Stimulated activated CD4-positive, alpha-beta T cell treated with anti-CD3 and anti-CD28 coated beads, Interleukin-1b, Interleukin-23, amount 100 ng/mL, for 1 hour (primary cell): ENCODE measurements at regions not wholly inside any gene's neighbourhood (a gene's known extent, or its start where the extent isn't known, plus 50 kb on each side); places are given as distances from the start of the nearest gene placed in this dataset.

Experiments
- DNase-seq, 2 donors: peaks; one replicate each; pipeline ENCODE4 v3.0.0-alpha.2; 2020; ENCODE audit warnings: low read depth in 2 of 2

DNA sequence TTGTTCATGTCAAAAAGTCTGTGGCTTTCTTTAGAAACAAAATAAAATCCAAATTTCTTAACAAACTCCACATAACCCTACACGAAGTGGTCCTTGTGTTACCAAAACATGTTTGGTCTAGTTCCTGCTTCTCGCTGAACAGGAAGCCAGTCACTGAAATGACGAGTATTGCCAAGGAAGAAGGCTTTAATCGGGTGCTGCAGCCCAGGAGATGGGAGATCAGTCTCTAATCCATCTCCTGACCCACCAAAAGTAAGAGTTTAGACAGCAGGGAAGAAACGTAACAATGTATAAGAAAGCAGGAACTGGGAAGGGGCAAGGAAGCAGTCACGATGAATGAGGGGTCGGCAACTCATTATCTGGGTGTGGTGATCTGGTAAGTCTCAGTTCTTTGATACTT is 144.6 kb upstream of the MAP9 start:
- DNase-seq: no peak

DNA sequence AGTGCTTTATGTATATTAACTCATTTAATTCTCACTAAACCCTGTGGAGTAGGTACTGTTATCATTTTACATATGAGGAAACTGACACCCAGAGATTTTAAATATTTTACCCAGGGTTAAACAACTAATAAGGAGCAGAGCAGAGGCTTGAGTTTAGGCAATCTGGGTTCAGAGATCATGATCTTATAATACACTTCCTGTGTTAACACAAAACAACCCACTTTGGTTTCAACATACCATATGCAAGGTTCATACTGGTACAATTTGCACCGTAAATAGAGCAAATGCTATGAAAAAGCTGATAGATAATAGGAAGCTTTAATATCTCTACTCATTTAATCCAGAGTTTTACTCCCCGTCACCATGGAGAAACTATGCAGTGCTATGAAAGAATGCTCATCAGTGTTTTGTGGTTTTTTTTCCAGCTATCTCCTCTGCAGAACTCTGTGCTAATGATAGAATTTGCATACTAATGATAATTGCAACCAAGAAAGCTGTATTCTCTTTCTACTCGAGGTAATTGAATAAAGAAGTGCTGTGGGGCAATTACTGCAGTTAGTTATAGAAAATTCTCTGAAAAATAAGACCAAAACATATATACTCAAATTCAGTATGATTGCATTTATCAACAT is 138.8 kb upstream of the MAP9 start:
- DNase-seq: no peak

DNA sequence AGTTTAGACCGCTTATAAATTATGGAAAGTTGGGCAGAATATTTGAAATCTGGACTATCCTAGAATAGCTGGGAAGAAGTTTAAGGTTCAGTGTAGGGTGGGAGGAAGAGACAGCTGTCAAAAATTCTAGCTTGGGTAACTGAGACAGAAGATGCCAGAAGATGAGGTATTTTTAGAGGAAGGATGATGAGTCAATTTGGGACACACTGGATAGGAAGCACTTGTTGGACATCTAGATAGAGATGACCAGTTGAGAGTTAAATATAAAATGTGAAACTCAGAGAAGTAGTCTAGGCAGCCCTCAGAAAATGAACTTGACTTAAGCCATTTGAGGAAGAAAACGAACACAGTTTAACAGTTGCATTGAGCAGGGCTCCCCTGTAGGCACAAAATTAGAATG is 137.9 kb upstream of the MAP9 start:
- no peak for DNase-seq

DNA sequence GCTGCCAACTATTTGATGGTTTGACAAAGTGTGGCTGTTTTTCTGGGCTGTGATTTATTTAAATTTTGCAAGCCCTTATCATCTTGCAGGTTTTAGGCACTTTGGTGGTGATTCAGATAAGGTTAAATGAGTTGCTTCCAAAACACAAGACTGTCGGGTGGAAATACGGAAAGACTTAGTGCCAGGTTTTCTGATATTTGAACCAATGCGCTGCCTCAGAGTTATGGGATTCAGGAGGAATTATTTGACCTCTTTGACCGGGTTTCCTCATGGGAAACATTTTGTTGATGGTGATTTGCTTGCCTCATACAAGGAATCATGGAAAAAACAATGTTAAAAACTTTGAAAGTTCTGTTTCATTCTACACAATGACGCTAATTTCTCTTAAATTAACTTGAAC is 136.1 kb upstream of the MAP9 start:
- DNase-seq: no peak

DNA sequence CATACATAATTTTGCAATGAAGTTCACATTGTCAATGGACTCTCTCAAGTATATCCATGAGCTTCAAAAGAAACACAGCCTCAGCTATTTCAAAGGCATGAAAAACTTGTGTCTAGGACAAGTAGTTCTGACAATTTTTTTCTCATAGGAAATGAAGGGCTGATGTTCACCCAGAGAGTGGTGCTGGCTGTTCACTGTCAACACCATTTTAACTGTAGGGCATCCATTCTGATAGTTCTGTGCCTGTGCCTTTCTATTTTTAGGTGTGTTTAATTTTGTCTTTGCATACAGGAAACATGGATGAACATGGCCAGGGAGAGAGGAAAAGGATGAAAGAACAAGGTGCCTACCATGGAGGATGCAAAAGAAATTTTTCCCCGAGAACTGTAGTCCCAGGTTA is 135.3 kb upstream of the MAP9 start:
- no peak for DNase-seq

DNA sequence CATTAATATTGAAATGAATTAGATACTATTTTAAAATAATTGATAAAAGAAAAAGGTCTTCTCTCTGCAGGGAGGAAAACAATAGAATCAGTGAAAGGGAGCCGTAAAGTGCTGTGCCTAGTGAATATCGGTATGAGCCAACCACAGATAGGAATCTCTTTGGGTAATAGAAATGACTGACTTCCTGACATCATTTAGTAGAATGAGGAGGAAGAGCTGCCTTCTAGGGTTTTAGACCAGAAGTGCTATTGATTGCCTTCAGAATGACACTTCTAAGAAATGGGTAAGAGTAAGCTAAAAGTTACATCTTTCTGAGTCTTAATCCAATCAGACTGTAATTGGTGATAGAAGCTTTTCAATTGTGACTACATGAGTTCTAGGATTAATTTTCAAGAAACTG is 134.0 kb upstream of the MAP9 start:
- DNase-seq: no peak

DNA sequence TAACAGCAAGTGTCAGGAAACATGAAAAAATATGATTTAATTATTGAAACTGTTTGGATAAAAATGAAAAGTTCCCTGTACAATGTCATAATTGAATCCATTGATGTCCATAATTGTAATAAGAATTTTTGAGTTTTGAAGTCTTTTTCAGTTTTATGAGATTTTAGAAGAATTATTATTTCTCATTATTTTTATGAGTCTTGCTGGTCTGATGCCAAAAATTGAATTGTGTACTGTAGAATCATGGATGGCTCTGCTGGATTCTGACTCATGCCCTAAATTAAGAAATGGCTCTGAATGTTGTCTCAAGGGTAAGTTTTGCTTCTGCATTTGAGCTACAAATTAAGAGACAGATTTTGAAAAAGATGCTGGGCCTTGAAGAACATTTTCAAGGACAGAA is 132.8 kb upstream of the MAP9 start:
- DNase-seq: no peak

DNA sequence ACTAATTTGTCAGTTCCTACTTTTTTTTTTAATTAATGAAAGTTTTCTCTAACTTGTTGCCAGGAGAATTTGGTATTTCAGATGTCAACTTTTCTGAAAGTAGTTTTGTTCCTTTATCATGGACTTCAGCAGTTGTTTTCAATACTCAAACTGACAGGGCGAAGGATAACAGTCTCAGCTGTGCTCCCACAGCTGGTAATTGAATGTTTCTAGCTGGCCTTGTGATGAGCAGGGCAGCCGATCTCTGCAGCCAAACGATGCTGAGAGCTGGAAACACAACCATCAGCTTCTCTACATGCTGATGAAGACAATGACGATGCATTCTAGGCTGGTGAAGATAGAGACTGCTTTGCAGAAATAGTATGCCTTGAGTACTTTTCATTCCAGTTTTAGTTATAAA is 130.0 kb upstream of the MAP9 start:
- no peak for DNase-seq

DNA sequence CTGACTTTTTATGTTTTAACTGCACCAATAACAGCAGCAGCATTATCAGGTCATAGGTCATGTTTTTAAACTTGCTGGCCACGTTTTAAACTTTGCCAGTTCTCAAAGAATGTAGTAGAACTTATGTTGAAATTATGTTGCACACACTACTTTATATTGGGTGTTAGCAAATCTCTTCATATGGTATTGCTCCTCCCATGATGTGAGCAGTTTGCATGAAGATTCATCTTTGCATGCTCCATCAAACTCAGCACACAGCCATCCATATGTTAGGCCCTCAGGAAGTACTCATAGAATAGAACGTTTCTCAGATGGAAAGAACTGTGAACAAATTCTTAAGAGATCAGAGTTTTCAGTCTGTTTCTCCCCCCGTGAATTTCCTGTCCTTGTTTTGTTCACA is 128.6 kb upstream of the MAP9 start:
- no peak for DNase-seq

DNA sequence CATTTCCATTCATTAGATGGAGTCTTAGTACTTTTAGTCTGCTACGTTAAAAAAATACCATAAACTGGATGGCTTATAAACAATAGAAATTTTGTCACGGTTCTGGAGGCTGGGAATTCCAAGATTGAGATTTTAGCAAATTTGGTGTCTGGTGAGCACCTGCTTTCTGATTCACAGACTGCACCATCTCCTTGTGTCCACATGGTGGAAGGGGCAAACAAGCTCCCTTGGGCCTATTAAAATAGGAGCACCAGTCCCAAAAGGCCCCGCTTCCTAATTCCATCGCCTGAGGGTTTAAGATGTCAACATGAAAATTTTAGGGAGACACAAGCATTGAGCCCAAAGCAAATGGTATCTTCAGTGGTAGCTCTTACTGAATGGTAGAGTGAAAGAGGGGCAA is 120.5 kb upstream of the MAP9 start:
- DNase-seq: no peak

DNA sequence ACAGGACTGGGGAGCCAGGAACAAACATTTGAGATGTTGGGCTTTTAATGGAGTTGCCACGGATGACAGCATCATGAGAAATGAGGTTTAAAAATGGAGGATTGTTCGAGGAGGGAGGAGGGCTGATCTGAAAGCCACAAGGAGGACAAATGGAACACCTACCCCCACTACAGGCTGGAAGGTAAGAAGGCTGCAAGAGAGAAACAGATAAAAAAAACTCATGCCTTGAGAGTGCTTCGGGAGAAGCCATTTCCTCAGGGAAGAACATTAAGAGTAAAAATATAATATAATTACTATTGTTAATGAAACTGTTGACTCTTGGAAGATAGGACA is 119.5 kb upstream of the MAP9 start:
- DNase-seq: no peak

DNA sequence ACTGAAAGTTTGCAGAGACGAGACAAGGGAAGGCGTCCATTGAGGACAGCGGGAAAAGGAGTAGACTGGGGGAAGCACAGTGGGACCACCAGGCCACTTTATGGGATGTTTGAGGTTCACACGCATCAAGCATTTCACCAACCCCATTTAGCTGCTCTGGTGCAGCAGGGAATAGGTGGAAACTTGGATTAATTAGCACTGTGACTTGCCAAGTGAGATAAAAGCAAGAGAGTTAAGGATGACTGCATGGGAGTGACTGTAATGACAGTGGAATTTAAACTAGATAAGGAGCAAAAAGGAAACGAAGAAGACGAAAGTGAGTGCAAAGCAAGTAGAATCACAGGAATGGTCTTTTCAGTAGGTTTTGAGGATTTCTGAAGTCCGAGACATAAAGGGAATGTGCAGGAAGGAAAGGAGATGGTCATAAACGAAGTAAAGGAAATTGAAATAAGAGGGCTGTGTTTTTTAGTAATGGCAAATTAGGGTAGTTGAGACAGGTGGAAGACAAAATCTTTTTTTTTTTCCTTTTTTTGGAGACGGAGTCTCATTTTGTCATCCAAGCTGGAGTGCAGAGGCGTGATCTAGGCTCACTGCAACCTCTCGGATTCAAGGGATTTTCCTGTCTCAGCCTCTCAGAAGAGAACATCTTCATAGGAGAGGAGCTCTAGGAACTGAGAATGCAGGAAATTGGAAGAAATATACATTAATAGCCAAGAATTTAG is 119.0 kb upstream of the MAP9 start:
- no peak for DNase-seq

DNA sequence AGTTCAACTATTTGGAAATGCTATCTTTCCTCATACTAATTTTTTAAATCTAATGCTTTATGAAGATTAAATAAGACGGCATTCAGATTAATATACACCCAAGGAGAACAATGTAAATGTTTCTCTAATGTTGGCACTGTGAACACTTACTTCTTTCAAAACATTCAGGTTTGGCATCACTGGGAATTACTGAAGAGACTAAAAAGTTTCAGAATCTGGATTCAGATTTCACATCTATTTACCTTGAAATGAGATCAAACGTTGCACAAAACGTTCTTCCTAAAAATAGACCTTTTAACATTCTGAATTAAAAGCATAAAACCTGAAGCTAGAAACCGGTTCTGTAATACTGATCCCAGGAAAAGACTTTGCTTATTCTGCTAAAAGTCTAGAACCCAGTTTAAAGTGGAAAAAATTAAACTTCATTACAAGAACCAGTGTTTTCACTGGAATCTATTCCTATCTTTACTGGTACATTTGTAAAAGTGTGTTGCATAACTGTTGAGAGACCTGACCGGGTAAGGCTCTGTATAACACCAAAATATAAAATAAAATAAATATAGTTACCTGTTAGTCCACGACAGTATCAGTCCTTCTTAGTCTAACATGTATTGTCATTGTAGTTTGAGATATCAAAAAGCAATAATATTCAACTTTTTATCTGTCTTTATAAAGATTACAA is 117.4 kb upstream of the MAP9 start:
- no peak for DNase-seq

DNA sequence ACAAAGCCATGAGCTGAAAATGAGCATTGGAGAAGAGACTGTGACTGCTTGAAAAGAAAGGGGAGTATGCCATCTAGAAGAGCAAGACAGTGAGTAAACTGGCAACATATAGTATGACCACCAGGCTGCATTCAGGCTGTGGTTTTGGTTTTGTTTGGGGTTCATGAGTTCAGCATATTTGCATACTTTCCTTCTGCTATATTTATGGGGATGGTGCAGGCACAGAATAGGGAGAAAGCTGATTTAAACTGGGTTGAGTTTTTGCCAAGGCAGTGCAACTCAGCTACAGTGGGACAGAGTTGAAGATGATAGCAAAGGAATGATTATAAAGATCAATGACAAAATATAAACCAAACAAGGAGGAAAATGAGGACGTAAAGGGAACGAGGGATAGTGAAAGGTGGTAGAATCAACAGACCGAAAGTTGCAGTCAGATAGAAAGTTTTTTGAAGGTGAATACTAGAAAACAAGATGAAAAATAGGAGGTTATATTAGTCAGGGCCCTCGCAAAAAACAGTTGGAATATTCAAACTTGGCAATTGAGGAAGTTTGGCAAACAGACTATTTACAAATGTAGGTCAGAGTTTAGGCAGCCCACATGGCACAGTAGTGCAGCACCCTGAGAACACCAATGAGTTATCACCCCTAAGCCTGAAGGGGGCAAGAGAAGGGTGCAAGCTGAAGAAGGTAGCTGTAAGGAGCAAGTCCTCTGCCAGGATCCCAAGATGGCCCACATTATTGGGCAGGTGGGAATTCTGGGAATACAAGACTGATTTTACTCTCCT is 114.8 kb upstream of the MAP9 start:
- DNase-seq: no peak

DNA sequence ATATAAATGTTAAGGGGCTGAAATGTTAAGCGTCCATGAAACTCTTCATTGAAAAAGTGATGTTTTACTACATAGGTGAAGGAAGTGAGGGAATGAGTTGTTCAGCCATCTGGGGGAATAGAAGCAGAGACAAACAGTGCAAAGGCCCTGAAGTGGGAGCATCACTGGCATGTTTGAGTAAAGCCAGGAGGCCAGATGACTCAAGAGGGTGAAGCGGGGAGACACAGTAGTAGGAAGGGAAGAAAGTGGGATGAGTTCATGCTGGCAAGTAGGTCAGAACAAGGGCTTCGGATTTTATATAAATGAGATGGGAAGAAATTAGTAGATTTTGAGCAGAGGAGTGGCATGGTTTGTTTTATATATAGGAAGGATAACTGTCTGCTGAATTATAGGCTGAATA is 112.5 kb upstream of the MAP9 start:
- DNase-seq: no peak

DNA sequence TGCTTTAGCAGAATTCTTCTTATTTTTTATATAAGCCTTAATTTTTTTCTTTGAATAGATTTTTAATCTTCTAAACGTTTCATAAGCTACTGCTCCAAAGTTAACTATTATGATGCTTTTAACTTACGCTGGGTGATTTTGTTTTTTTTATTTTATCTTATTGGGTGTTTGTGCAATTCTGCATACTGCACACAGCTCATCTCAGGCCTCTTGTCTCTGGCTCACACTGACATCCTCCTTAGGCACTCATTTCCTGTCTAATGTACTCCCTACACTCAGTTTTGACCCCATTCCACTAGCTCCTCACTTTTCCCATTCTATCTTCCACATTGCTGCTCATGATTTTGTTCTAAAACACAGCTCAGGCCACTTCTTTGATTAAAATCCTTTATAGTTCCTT is 111.9 kb upstream of the MAP9 start:
- no peak for DNase-seq

DNA sequence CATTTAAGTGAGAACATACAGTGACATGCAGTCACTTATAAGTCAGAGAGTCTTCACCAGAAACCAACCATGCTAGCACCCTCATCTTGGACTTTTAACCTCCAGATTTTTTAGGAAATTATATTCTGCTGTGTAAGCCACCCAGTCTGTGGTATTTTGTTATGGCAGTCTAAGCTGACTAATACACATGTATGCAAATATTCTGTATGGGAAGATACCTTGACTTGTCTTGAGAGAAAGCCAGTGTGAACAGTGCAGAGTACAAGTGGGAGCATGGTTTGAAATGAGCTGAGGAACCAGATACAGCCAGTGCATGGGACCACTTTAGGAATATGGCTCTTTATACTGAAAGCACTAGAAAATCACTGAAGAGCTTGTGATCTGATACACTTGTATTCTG is 110.4 kb upstream of the MAP9 start:
- no peak for DNase-seq

DNA sequence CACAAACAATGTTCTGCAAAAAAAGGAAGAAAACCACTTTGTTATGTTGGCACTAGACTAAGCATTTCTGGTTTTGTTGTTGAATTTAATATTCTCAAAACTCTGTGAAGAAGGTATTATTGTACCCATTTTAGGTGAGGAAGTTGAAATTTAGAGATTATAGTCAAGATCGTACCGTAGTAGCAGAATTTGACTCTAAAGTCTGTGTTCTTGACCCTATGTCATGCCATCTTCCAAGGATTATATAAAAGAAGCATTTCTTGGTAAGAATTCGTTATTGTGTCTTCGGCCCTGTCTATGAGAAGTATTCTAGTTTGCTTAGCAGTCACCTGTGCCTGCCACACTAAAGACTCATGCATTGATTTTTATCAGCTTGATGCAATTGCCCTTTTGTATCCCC is 104.4 kb upstream of the MAP9 start:
- no peak for DNase-seq

DNA sequence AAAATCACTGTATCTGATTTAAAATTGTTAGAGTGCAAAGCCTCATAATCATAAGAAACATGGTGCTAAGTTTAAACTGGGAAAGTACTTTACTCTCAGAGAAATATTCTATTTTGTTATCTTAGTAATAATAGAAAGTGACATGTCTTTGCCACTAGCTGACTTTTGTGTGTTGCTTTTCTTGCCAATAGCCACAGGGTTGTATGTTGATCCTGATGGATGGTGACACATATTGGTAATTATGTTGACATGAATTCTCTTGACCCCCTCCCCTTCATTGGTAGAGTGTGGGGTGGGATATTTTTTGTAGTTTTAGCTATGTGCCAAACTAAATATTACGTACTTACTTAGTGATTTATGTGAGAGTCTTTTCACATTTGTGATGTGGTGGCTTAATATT is 103.1 kb upstream of the MAP9 start:
- DNase-seq: no peak

DNA sequence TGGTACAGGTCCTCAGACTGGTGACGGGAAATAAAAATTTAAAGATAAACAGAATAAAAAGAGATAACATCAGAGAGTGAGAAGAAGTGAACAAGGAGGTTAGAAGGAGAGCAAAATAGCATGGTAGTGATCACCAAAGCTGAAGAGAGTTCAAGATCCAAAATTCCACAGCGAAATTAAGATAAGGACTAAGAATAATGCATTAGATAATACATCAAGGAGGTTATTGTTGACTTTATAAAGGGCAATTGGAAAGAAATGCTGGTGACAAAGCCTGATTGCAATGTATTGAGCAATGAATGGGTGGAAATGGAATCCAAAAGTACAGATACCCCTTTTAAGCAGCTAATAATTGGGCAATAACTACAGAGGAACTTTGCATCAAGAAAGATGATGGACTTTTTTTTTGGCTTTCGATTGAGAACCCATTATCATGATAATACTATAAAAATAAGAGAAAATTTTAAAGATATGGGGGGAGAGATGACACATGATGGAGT is 101.6 kb upstream of the MAP9 start:
- no peak for DNase-seq

DNA sequence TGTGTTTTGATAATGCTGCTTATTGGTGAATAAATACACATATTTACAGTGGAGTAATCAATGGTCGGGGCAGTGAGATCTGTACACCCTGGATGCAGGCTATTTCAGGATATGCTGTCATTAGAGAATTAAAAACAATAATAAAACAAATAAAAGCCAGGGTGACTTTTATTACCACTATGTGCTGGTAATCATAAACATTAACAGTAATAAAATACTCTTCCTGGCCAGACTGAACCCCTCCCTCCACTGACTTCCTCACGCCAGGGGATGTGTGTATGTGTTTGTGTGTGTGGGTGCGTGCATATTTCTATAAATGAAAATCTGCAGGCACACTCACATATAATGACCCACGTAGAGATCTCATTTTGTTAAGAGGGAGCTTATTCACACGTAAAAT is 98.0 kb upstream of the MAP9 start:
- no peak for DNase-seq

DNA sequence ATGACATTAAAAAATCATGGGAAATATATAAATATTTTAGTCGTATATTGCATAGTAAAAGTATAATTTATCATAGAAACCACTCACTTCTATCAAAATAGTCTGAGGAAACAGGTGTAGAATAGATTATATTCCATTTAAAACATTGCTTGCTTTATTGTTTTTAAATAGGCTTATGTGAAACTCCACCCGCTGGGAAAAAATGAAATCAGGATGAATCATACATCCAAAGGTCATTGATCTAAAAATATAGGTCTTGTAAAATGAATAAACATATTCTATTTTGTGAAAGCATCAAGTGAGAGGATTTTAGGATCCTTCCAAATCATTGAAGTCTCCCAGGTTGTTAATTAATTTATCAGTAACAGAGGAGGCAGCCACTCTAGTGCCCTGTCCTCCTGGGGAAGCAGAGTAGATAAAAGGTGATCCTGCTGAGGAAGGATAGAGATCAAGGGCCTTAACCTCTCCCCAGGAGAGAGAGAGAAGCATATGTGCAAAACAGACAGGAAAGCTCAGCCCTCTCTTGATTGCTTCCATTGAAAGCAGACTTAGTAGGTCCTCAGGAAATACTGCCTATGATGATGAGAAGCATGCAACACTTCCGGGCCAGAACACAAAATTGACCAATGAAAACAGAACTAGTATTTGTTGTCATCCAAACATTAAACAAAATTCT is 96.8 kb upstream of the MAP9 start:
- no peak for DNase-seq
